Astrocyte (in vitro differentiated cells and primary cell): ENCODE measurements at regions not wholly inside any gene's neighbourhood (a gene's known extent, or its start where the extent isn't known, plus 50 kb on each side); places are given as distances from the start of the nearest gene placed in this dataset.
"Not testable (repeated sequence)": the region's sequence is repeated elsewhere in the genome, so short reads cannot be mapped to it uniquely, and the experiment has no call there.

ENCODE experiments used
- EZH2 ChIP-seq: IDR thresholded peaks from 2 replicates; pipeline ENCODE4 v1.6.1; 2012; ENCODE audit warnings: mild to moderate bottlenecking, low read length, inconsistent platforms; ENCODE audit not compliant: insufficient read depth
- TF ChIP-seq, protein P1 (sequence below): IDR thresholded peaks from 2 replicates; pipeline ENCODE4 v1.5.1; 2011; ENCODE audit warnings: low read depth, mild to moderate bottlenecking, inconsistent platforms, low read length, moderate library complexity; ENCODE audit not compliant: insufficient read depth

DNA sequence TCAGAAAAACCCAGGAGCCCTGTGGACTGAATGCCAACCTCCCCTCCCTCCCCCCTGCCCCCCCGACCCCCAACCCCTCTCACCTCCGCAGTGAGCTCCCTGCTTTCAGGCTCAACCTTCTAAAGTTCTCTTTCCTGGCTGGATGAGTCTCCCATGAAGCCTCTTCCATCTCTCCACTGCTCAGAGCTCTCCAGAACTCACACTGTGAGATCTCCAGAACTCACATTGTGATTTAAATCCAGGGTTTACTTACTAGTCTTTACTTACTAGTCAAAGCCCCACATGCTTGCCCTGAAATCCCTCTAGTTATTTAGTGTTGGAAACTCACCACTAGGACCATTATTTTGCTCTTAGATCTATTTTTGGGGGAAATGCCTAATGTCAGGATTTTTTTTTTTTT lies 252.8 kb upstream of the ZNF658 start:
- TF ChIP-seq, protein P1, sequence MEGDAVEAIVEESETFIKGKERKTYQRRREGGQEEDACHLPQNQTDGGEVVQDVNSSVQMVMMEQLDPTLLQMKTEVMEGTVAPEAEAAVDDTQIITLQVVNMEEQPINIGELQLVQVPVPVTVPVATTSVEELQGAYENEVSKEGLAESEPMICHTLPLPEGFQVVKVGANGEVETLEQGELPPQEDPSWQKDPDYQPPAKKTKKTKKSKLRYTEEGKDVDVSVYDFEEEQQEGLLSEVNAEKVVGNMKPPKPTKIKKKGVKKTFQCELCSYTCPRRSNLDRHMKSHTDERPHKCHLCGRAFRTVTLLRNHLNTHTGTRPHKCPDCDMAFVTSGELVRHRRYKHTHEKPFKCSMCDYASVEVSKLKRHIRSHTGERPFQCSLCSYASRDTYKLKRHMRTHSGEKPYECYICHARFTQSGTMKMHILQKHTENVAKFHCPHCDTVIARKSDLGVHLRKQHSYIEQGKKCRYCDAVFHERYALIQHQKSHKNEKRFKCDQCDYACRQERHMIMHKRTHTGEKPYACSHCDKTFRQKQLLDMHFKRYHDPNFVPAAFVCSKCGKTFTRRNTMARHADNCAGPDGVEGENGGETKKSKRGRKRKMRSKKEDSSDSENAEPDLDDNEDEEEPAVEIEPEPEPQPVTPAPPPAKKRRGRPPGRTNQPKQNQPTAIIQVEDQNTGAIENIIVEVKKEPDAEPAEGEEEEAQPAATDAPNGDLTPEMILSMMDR: not testable (repeated sequence)
- not testable (repeated sequence) for TF ChIP-seq EZH2
